NCI-H1092 (cell line): ENCODE measurements at regions not wholly inside any gene's neighbourhood (a gene's known extent, or its start where the extent isn't known, plus 50 kb on each side); places are given as distances from the start of the nearest gene placed in this dataset.
"Not testable (repeated sequence)": the region's sequence is repeated elsewhere in the genome, so short reads cannot be mapped to it uniquely, and the experiment has no call there.

Experiments
- DNase-seq: peaks from one replicate; lab custom pipeline; 2025; lab: John Stamatoyannopoulos, UW

DNA sequence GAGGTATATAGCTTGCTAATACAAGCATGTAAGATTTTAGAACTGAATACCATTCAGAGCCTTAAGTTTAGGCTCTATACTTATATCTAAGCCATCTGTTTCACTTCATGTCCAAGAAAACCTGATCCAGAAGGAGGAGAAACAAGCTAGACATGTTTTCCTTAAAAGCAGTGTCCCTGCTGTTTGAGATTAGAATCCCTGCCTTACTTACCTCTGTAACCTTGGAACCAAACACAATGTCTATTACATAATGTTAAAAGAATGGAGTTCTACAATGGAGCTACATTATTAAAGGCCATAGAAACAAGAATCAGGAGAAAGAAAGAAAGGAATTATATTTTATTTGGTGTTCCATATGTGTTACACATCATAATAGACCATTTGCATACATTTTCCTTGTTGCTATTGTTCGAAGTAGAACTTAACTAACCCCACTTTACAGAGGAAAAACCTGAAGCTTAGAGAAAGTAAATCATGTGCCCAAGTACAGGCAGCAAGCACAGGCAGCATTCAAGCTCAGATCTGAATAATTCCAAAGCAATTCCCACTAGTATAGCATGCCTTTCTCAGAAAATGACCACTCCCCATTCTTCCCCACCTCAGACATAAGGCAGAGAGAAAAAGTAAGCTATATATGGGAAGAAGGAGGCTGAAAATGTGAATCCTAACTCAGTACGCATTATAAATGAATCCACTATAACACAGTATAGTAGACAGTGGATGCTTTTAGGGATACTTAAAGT, 380.1 kb upstream of the SPAG17 start:
- DNase-seq, result no peak

DNA sequence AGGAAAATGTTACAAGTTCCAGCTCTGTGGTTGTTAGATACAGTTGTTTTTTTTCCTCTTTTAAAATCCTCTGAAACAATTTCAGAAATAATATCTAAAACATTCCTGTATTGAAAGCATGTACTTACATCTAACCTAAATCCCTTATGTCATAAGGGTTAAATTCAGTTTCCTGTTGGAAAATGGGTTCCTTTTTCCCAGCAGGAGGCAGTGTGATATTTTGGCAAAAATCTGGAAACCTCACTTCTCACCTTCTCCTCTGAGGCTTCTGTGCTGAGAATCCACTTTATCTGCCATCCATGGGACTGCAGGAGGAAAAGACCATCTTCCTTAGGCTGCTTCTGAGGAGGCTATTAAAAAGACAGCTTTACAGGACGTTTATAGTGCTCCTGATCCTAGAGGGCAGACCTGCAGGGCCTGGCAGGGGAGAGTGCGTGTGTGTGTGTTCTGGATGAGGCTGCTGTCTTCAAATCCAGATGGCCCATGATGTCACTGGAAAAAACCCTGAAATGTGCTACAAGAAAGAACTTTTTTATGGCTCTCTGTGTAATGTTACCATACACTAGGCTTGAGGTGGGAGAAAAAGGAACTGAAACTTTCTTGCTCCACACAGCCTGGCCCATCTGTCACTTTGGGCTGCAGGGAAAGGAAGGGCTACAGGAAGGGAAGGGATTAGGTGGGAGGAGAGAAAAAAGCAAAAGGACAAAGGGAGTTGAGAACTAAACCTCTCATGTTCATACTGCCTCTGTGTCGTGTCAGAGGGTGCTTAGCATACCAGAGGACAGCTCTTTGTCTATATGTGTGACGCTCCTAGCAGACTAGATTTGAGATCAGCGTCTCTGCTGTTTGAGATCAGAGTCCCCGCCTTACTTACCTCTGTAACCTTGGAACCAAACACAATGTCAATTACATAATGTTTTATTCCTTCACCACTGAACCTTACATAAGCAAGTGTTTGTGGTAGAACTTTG, 379.2 kb upstream of the SPAG17 start:
- no peak for DNase-seq

DNA sequence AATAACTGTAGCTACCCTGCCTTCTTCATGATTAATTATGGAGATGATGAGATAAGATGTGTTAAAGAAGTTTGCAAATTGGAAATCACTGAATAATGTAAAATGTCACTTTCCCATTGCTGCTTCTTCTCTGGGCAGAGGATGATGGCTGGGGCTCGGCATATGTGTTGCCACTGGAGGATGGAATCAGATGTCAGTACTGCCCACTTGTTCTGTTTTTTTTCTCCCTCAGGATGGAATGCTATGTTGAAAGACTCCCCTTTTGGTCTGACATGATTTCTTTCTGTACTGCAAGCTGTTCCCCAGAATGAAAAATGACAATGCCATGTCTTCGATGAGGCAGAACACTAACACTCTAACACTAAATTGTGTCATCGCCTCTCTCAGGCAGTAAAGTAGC, 373.9 kb upstream of the SPAG17 start:
- DNase-seq, result no peak

DNA sequence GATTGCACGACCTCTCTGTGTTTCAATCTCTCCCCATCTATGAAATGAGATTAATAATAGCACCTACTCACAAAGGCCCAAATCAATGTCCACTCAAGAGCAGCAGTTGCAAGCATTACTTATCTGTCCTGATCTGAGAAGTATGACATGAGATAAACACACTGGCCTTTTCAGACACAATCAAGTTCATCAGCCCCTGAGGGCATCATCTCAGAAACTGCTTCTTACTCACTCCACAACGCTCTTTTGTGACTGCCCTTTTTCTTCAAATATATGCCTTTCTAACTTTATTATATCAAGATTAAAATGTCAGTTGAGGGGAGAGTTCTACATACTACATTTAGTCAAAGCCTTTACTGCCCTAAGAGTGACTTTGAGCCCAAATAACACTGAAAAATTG, 371.9 kb upstream of the SPAG17 start:
- DNase-seq, result no peak

DNA sequence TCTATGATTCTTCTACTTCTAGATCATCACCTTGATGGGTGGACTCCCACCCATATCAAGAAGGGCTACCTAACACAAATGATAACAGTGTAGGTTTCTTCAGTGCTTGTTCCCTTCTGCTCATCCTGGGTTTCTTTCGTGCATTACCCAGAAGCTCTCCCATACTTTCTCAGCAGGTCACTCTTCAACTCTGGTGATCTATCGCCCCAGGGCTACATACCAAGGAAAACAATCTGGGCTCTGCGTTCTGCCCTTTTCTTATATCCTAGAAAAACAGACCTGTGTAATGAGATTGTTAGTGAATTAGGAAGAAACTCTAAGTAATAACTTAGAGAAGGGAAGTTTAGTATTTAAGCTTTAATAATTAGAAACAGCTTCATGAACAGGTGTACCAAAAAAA, 370.6 kb upstream of the SPAG17 start:
- no peak for DNase-seq

DNA sequence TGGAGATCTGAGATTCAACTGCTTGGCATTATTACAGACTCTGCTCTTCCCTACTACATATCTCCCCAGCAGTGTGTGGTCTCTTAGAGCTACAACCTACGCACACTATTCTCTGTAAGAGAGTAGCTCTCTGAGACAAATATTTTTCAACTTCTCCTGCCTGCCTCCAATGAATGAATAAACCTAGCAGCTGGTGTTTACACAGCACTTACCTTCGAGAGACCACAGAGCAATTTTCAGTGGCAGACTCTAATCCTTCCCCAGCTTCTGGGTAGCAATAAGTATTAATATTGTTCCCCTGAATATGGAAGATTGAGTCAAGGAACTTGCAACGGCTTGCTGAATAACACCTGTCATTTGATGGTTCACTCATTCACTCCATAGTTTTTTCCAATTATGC, 350.9 kb upstream of the SPAG17 start:
- peak; percentile 49 for DNase-seq

DNA sequence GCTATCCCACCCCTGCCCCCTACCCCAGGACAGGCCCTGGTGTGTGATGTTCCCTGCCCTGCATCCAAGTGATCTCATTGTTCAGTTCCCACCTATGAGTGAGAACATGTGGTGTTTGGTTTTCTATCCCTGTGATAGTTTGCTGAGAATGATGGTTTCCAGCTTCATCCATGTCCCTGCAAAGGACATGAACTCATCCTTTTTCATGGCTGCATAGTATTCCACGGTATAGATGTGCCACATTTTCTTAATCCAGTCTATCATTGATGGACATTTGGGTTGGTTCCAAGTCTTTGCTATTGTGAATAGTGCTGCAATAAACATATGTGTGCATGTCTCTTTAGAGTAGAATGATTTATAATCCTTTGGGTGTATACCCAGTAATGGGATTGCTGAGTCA, 326.9 kb upstream of the SPAG17 start:
- DNase-seq, result not testable (repeated sequence)

DNA sequence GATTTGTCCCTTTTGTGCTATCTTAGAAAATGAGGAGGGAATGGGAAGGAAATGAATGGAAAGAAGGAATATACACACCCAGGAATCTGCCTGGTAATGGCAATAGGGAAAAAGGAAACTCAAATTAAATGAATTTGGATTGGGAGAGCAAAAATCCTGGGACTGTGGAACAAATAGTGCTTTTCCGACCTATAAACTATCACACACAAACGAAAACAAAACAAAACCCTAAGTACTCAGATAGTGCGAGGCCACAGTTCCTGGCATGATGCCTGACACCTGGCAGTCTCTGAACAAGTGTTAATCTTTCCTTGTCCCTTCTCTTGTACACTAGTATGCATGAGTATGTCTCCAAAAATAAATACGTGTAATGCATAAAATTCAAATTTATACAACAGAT, 319.8 kb upstream of the SPAG17 start:
- DNase-seq, result peak; percentile 38

DNA sequence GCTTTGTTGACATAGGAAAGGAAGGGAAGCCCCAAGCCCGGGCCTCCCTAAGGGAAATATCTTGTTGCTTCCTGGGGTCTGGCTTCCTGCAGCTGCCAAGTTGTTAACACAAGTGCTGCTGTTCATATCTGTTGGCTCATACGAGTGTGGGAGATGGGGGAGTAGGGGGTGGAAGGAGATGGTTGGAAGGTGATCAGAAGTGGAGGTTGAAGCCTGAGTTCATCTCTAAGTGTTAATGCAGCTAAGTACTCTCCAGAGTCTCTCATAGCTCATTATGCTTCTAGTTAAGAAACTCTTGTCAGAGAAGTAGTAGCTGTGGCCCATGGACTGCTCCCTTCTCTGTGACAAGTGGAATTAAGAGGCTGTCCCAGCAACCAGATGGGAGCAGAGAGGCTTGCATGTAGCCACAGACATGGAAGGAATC, 319.2 kb upstream of the SPAG17 start:
- DNase-seq, result peak; percentile 40

DNA sequence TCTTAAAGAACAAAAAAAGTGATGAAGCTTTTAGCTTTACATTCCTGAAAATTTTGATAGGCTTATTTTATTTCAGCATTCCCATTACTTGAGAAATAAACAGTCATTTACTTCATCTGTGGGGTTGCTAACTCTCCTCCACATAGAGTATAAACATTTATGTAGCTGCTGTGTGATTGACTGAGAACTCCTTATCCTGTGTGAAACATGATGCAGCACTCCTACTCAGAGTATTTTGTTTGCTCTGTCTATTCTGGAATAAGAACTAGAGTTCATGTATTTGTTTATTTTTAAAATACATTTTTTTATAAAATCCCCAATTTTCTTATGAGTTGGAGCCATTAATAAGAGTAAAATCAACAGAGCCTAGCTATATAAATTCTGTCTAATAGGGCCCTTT, 318.7 kb upstream of the SPAG17 start:
- no peak for DNase-seq

DNA sequence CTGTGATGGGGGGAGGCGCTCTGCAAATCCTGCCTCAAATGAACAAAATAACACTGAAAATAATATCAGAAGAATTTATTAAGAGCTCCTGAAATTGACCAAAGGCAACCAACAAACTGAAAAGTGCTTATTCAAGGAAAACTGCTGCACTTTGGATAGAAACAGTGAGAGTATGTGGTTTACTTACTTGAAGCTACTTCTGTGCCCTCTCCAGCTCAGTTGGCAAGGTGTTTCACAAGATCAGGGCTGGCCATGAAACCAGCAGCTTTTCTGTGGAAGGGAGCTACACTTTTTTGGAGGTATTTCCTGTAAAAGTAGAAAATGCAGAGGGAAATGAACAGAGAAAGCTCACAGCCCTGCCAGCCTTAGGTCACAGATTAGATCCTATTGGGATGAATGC, 310.0 kb upstream of the SPAG17 start:
- no peak for DNase-seq

DNA sequence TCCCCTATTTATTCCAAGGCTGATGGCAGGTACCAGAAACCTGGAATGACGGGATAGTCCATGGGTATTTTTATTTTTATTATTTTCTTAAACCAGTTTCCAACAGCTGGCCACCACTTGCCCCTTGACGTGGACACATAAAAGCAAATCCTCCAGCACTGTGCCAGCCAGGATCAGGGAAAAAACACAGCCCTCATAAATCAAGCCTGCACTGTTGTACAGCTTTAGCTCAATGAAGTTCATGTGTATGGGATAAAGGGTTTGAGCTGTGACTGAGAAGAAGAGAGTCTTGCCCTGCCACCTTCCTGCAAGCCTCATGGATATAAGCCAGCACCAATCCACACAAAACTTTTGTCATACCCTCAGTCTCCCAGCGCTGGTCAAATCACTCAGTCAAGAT, 303.8 kb upstream of the SPAG17 start:
- DNase-seq, result no peak

DNA sequence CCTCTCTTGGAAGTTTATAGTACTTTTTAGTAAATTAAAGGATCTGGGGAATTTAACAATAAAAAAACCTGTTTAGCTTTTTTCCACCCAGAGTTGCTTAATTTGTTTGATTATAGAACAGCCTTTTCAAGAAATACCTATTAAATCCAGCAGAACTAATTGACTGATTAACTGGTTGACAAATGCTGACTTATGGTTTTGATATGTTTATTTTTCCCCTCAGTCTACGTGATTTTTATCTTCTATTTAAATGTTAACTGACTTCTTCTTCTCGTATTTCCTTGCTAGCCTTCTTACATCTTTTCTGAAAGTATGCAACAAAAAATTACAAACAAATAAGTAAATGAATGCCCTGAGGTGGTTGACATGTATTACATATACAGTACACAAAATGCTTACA, 302.9 kb upstream of the SPAG17 start:
- DNase-seq, result no peak

DNA sequence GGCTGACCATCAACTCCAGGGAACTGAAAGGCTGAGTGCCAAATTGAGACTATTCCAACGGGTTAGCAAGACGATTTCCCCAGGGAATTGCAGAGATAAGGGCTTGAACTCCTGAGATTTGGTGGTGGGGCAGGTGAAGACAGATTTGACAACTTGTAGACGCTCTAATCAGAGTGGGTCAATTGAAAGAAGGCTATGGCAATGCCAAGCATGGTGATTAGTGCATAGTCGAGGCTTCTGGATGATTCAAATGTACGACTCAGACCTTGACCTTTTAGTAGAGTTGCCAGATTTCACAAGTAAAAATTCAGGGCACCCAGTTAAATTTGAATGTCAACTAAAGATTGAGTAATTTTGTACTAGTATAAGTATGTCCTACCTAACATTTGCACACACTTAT, 302.1 kb upstream of the SPAG17 start:
- no peak for DNase-seq

DNA sequence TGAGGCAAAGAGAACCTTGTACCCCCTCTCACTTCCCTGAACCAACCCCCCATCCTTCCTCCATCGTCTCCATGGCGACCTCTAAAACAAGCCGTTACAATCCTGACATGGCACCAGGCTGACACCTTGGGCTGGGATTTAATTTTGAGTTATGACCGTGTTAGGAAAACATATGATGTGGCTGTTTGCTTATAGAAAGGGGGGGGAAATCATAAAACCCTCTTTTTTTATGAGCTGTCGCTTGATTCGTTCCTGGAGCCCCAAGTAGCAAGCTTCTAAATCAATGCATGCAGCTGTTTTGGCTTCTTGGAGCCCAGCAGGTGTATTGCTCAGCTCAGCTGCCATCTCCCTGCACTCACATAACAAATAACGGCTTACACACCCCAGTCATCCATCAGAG, 301.2 kb upstream of the SPAG17 start:
- DNase-seq, result no peak

DNA sequence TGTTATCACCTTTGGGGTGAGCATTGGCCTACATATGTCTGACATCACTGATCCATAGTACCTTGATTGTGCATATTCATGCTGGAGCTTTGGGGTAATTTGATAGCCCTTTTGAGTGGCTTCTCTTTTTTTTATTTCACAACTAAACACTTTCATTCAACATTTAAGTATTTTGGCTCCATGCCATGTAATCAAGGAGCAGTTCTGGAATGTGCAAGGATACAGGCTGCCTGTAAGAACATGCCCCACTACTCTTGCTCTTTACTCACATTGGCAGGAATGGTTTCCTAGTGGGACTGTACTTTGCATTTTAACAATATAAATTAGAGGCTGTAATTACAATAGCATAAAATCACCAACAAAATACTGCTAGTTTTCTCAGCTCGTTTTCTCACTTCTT, 300.7 kb upstream of the SPAG17 start:
- no peak for DNase-seq

DNA sequence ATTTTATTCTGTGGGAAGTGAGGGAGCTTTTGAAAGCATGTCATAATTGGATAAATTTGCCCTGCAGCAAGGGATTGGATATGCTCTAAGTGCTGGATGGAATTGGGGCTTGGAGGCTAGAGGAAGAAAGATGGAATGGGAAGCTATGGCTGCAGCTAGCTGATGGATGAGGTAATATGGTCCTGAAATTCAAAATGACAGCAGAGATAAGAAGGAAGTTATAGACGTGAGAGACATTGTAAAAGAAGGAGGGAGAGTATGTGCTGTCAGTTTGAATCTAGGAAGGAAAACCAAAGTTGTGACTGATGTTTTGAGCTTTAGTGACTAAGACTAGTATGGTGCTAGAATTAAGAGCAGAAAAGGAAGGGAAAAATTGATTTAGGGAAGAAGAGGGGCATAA, 299.9 kb upstream of the SPAG17 start:
- no peak for DNase-seq

DNA sequence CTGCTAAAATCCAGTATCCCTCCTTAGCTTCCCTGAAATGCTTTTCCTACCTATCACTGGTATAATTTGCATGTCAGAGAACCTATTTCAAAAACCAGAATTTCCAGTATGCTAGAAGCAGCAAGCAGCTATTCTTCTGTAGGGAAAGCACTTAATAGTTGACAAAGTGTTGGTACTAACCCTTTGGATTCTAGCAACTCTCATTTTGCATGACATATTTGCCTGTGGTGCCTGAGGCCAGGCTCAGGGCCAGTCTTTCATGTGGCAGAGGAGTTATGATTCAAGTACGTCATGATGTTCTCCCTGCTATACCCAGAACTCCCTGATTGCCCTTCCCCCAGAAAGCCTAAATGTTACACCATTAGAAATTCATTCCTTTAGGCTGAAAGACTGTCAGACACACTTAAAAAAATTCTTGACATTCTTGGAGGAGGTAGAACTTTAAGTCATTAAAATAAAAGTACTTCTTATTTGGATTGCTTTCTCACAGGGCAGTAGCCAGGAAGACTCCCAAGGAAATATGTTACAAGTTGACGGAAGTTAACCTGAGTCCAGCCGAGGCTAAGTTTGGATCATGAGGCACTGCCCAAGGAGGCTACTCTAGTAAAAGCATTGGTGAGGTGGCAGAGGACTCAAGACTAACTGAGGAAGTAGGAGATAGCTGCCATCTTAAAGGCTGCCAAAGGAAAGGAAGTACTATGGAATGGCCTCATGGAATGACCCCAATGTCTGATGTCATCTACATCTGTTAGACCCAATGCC, 298.4 kb upstream of the SPAG17 start:
- no peak for DNase-seq

DNA sequence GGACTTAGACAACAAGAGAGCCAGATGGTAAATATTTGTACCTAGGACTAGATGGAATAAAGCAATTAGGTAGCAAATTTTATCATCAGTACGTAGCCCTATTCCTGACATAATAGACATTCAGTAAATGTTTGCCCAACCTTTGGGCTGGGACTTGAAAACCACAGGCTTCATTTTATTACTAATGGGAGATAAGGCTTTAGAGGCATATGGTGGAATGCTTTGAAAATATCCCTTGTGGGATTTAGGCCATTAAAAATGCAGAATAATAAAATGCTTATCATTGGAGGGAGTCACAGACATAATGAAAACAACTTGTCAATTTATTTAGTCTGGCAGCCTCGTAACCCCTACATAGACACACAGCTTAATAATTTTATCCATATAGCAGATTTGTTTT, 296.1 kb upstream of the SPAG17 start:
- DNase-seq, result no peak

DNA sequence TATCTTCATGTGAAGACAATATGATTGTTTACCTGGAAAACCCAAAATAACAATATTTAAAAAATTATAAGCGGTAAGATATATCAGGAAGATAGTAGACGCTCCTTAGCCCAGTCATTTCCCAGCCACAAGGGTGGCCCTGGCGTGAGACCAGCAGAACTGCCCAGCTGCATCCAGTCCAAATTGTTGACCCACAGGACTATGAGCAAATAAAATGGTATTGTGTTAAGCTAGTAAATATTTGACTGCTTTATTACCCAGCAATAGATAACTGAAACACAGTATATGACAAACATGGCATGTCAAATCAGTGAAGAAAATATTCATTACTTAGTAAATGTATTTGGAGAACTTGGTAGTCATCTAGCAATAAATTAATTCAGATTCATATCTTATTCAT, 294.3 kb upstream of the SPAG17 start:
- peak; percentile 2 for DNase-seq

DNA sequence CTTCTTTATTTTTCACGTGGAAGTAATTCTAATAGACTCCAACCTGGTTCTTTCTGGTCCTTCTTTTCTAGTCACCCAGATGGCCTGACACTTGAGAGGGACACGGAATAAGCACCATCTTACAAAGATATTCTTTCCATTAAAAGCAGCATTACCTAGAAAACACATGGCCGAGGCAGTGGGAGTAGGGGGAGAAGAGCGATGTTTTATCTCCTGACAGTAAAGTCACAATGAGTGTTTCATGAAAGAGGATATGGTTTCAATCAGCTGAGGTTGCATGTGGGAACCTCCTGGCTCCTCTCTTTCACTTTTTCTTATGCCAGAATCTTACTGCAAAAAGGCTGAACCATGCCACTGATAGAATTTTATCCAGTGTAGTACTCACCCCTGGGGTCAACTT, 288.8 kb upstream of the SPAG17 start:
- DNase-seq, result no peak

DNA sequence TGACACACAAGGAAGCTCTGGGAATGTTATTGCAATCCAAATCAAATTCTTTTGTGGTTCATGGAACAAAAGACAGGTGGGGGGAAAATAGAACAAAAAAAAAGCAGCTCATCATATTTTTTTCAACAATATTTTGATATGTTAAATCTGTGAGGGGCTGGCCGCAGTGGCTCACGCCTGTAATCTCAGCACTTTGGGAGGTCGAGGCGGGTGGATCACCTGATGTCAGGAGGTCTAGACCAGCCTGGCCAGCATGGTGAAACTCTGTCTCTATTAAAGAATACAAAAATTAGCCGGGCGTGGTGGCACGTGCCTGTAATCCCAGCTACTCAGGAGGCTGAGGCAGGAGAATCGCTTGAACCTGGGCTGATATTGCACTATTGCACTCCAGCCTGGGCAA, 279.4 kb upstream of the SPAG17 start:
- not testable (repeated sequence) for DNase-seq

DNA sequence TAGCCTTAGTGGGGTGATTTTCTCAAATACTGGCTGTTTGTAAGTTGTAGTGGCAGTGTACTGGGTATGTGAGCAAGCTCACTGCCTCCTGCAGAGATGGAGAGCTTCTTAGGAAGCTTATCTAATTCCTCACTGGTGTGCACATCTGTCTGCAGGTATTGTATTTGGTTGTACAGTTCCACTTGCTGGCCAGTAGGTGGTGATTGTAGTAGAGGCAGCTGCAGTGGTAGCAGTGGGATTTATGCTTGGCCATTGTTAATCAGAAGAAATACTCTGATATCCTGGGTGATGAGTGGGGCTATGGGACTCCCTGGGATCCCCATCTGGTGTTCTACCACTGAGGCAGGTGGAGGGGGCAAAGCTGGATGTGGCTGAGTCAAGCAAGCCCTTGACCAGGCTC, 276.1 kb upstream of the SPAG17 start:
- DNase-seq, result no peak
